CD8-positive, alpha-beta memory T cell (primary cell): ENCODE measurements at regions not wholly inside any gene's neighbourhood (a gene's known extent, or its start where the extent isn't known, plus 50 kb on each side); places are given as distances from the start of the nearest gene placed in this dataset.
"Not testable (repeated sequence)": the region's sequence is repeated elsewhere in the genome, so short reads cannot be mapped to it uniquely, and the experiment has no call there.

Experiments used
- CTCF ChIA-PET: fragments of 350-600 bp; sonication (Branson Sonifier 250); formaldehyde crosslinking; loops from one replicate; lab custom pipeline; 2021; ENCODE audit warnings: antibody characterized with exemption; lab: Charles Lee
- POLR2A ChIA-PET: fragments of 350-600 bp; sonication (Branson Sonifier 250); formaldehyde crosslinking; loops from one replicate; lab custom pipeline; 2021; ENCODE audit warnings: antibody characterized with exemption; lab: Charles Lee
- DNase-seq, 5 donors: peaks; one replicate each; pipeline versions ENCODE4 v3.0.0 to v3.0.0-alpha.2; 2020 to 2022; ENCODE audit warnings: mixed read lengths in 1 of 5
- H3K27ac ChIP-seq: one replicate; pipeline ENCODE4 v1.7.0; 2013; ENCODE audit warnings: low read depth, mild to moderate bottlenecking, low read length, moderate library complexity
- H3K27me3 ChIP-seq: 2 replicates; pipeline ENCODE4 v1.7.0; 2013; ENCODE audit warnings: low read length, mild to moderate bottlenecking; ENCODE audit not compliant: insufficient read depth, poor library complexity, severe bottlenecking
- H3K36me3 ChIP-seq: 2 replicates; pipeline ENCODE4 v1.7.0; 2013; ENCODE audit warnings: mild to moderate bottlenecking, low read length, moderate library complexity; ENCODE audit not compliant: insufficient read depth
- H3K4me1 ChIP-seq: 2 replicates; pipeline ENCODE4 v1.7.0; 2013; ENCODE audit warnings: mild to moderate bottlenecking, low read length, moderate library complexity; ENCODE audit not compliant: insufficient read depth
- H3K4me3 ChIP-seq: 2 replicates; pipeline ENCODE4 v1.7.0; 2013; ENCODE audit warnings: mild to moderate bottlenecking, low read length
- H3K9me3 ChIP-seq: 2 replicates; pipeline ENCODE4 v1.7.0; 2013; ENCODE audit warnings: mild to moderate bottlenecking, low read length
- H3K27ac Mint-ChIP-seq, 8 donors: one replicate each; pipeline ENCODE4 v1.8.0; 2020 to 2021; ENCODE audit warnings: mixed read lengths in 8 of 8, mild to moderate bottlenecking in 6 of 8, inconsistent platforms in 3 of 8, moderate library complexity in 3 of 8
- H3K27me3 Mint-ChIP-seq, 2 donors: one replicate each; pipeline ENCODE4 v1.8.0; 2020 to 2021; ENCODE audit warnings: mixed read lengths in 2 of 2, mild to moderate bottlenecking in 1 of 2, moderate library complexity in 1 of 2
- H3K36me3 Mint-ChIP-seq, 3 donors: one replicate each; pipeline ENCODE4 v1.8.0; 2020 to 2021; ENCODE audit warnings: mixed read lengths in 3 of 3, inconsistent platforms in 1 of 3, mild to moderate bottlenecking in 1 of 3
- H3K4me1 Mint-ChIP-seq, 3 donors: one replicate each; pipeline ENCODE4 v1.8.0; 2020 to 2021; ENCODE audit warnings: mixed read lengths in 3 of 3, inconsistent platforms in 1 of 3, mild to moderate bottlenecking in 1 of 3
- H3K4me3 Mint-ChIP-seq, 7 donors: one replicate each; pipeline ENCODE4 v1.8.0; 2020 to 2021; ENCODE audit warnings: mixed read lengths in 7 of 7, mild to moderate bottlenecking in 6 of 7, moderate library complexity in 4 of 7, inconsistent platforms in 2 of 7
- H3K9me3 Mint-ChIP-seq, 5 donors: one replicate each; pipeline ENCODE4 v1.8.0; 2020 to 2022; ENCODE audit warnings: mixed read lengths in 5 of 5, mild to moderate bottlenecking in 3 of 5, moderate library complexity in 2 of 5, inconsistent platforms in 1 of 5

DNA sequence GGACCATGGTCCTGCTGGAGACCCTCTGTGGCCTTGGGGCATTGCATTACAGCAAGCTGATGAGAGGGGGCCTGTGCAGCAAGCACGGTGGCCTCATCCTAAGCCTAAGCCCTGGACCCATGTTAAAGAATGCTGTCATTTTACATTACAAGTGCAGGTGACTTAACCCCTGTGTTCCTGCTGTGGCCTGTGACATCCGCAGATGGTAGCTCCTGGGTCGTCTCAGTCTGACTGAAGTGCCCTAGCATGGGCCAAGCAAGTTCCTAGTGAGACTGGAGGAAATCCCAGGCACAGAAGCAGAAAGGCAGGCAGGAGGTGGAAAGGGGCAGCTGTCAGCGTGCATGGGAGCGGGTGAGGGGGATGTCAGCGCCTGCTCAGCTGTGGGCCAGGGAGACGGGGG lies 252.4 kb downstream of the FNDC1 start:
- no peak for DNase-seq
- no peak overlapping the region for H3K4me3 Mint-ChIP-seq
- H3K9me3 Mint-ChIP-seq, result peaks cover 0 to 7% (median 2%) of the 10 kb centered on the region in 5 donors
- Histone ChIP-seq H3K36me3 (no peaks in the 10 kb centered on the region), H3K9me3 (no peaks in the 10 kb centered on the region), H3K27me3 (no peaks in the 10 kb centered on the region), H3K4me3 (no peak overlapping the region), H3K4me1 (no peaks in the 10 kb centered on the region), H3K27ac (no peak overlapping the region)
- H3K36me3 Mint-ChIP-seq, result no peaks in the 10 kb centered on the region
- ChIA-PET CTCF (no interaction called here), POLR2A (no interaction called here)
- no peaks in the 10 kb centered on the region for H3K4me1 Mint-ChIP-seq
- no peak overlapping the region for H3K27ac Mint-ChIP-seq
- H3K27me3 Mint-ChIP-seq, result peaks cover 11 to 37% of the 10 kb centered on the region in 2 donors

DNA sequence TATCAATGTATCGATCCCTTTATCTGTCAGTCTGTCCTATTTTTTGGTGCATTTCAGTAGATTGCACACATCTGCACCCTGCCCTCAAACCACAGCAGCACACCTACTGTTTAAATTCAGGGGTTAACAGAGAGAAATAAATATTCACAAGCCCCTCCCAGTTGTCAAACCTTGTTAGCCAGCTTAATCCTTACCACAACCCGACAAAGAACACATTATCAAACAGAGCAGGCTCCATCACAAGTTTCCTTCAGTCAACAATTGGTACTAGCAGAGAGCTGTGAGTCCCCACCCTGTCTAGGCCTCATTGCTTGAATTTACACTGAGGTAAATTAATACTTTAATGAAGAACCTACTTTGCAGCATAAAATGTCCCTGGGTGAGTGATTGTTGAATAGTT lies 249.8 kb downstream of the FNDC1 start:
- DNase-seq, result no peak
- Mint-ChIP-seq H3K4me1 (no peaks in the 10 kb centered on the region), H3K4me3 (no peak overlapping the region), H3K36me3 (peaks cover 0 to 3% (median 0%) of the 10 kb centered on the region in 3 donors), H3K27ac (no peak overlapping the region), H3K9me3 (peaks cover 11 to 20% (median 14%) of the 10 kb centered on the region in 5 donors), H3K27me3 (peaks cover 8 to 21% of the 10 kb centered on the region in 2 donors)
- Histone ChIP-seq H3K27me3 (no peaks in the 10 kb centered on the region), H3K4me1 (no peaks in the 10 kb centered on the region), H3K27ac (no peak overlapping the region), H3K9me3 (no peaks in the 10 kb centered on the region), H3K36me3 (no peaks in the 10 kb centered on the region), H3K4me3 (no peak overlapping the region)
- CTCF ChIA-PET, result no interaction called here
- POLR2A ChIA-PET, result no interaction called here

GRCh38 chr6:159416891-159417560 lies 247.8 kb downstream of the FNDC1 start:
- ChIA-PET POLR2A (no interaction called here), CTCF (no interaction called here)
- no peak for DNase-seq
- H3K27me3 ChIP-seq, result no peaks in the 10 kb centered on the region
- peaks cover 8 to 17% of the 10 kb centered on the region in 2 donors for H3K27me3 Mint-ChIP-seq
- H3K36me3 Mint-ChIP-seq, result peaks cover 0 to 3% (median 0%) of the 10 kb centered on the region in 3 donors
- H3K4me3 ChIP-seq, result no peak overlapping the region
- no peak overlapping the region for H3K4me3 Mint-ChIP-seq
- no peaks in the 10 kb centered on the region for H3K4me1 ChIP-seq
- no peaks in the 10 kb centered on the region for H3K4me1 Mint-ChIP-seq
- H3K36me3 ChIP-seq, result no peaks in the 10 kb centered on the region
- H3K9me3 ChIP-seq, result no peaks in the 10 kb centered on the region
- H3K27ac ChIP-seq, result no peak overlapping the region
- H3K27ac Mint-ChIP-seq, result no peak overlapping the region
- peaks cover 11 to 20% (median 19%) of the 10 kb centered on the region in 5 donors for H3K9me3 Mint-ChIP-seq

DNA sequence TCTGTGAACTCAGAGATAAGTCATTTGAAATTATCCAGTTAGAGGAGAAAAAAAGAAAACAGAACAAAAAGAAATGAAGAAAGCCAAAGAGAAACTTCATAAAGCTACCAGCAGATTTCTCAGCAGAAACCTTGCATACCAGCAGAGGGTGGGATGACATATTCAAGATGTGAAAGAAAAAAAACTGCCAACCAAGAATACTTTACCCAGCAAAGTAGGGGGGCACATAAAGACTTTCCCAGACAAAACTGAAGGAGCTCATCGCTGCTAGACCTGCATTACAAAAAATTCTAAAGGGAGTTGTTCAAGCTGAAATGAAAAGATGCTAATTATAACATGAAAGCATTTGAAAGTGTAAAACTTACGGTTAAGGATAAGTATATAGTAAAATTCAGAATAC lies 246.3 kb downstream of the FNDC1 start:
- Mint-ChIP-seq H3K9me3 (peaks cover 11 to 20% (median 19%) of the 10 kb centered on the region in 5 donors), H3K4me3 (no peak overlapping the region), H3K27me3 (peaks cover 6 to 13% of the 10 kb centered on the region in 2 donors), H3K36me3 (peaks cover 0 to 3% (median 0%) of the 10 kb centered on the region in 3 donors), H3K27ac (no peak overlapping the region), H3K4me1 (no peaks in the 10 kb centered on the region)
- Histone ChIP-seq H3K36me3 (no peaks in the 10 kb centered on the region), H3K4me3 (no peak overlapping the region), H3K4me1 (no peaks in the 10 kb centered on the region), H3K27ac (no peak overlapping the region), H3K27me3 (no peaks in the 10 kb centered on the region), H3K9me3 (no peaks in the 10 kb centered on the region)
- ChIA-PET CTCF (interaction anchor here (0.8 kb wide), 1 partner anchor 10 kb away, joined by 3 read pairs; no protein-coding TSS in a partner anchor), POLR2A (no interaction called here)
- DNase-seq, result no peak

- H3K9me3 Mint-ChIP-seq, result peaks cover 12 to 25% (median 20%) of the 10 kb centered on the region in 5 donors
These were observed 245.5 kb downstream of the FNDC1 start for GRCh38 chr6:159414711-159415110.

DNA sequence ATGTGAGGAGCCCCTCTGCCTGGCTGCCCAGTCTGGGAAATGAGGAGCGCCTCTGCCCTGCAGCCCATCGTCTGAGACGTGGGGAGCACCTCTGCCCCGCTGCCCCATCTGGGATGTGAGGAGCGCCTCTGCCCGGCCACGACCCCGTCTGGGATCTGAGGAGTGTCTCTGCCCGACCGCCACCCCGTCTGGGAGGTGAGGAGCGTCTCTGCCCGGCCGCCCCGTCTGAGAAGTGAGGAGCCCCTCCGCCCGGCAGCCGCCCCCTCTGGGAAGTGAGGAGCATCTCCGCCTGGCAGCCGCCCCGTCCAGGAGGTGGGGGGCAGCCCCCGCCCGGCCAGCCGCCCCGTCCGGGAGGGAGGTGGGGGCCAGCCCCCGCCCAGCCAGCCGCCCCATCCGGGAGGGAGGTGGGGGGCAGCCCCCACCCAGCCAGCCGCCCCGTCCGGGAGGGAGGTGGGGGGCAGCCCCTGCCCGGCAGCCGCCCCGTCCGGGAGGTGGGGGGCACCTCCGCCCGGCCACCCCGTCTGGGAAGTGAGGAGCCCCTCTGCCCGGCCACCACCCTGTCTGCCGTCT lies 238.1 kb downstream of the FNDC1 start:
- H3K9me3 Mint-ChIP-seq, POLR2A ChIA-PET, H3K27ac Mint-ChIP-seq, H3K4me1 Mint-ChIP-seq, H3K27me3 Mint-ChIP-seq, H3K9me3 ChIP-seq, DNase-seq, H3K36me3 Mint-ChIP-seq, H3K4me3 ChIP-seq, H3K4me3 Mint-ChIP-seq, H3K4me1 ChIP-seq, H3K36me3 ChIP-seq, H3K27me3 ChIP-seq, H3K27ac ChIP-seq, CTCF ChIA-PET: not testable (repeated sequence)

More at GRCh38 chr6:159414711-159415110, 245.5 kb downstream of the FNDC1 start:
- H3K4me3 ChIP-seq, result no peak overlapping the region
- DNase-seq, result no peak
- Mint-ChIP-seq H3K36me3 (peaks cover 0 to 3% (median 0%) of the 10 kb centered on the region in 3 donors), H3K4me1 (no peaks in the 10 kb centered on the region), H3K4me3 (no peak overlapping the region), H3K27me3 (peaks cover 4 to 13% of the 10 kb centered on the region in 2 donors), H3K27ac (no peak overlapping the region)
- ChIA-PET CTCF (no interaction called here), POLR2A (no interaction called here)
- H3K36me3 ChIP-seq, result no peaks in the 10 kb centered on the region
- no peaks in the 10 kb centered on the region for H3K4me1 ChIP-seq
- H3K27ac ChIP-seq, result no peak overlapping the region
- H3K27me3 ChIP-seq, result no peaks in the 10 kb centered on the region
- H3K9me3 ChIP-seq, result no peaks in the 10 kb centered on the region

- no peak overlapping the region for H3K4me3 Mint-ChIP-seq
- ChIA-PET POLR2A (no interaction called here), CTCF (no interaction called here)
These were observed 235.1 kb downstream of the FNDC1 start for GRCh38 chr6:159404296-159404695.

GRCh38 chr6:159400826-159401225 lies 231.6 kb downstream of the FNDC1 start:
- CTCF ChIA-PET, result no interaction called here
- Histone ChIP-seq H3K4me1 (no peaks in the 10 kb centered on the region), H3K4me3 (no peak overlapping the region), H3K27ac (no peak overlapping the region), H3K9me3 (no peaks in the 10 kb centered on the region), H3K27me3 (no peaks in the 10 kb centered on the region), H3K36me3 (no peaks in the 10 kb centered on the region)
- Mint-ChIP-seq H3K27me3 (peaks cover 6 to 12% of the 10 kb centered on the region in 2 donors), H3K4me1 (no peaks in the 10 kb centered on the region), H3K4me3 (no peak overlapping the region), H3K36me3 (no peaks in the 10 kb centered on the region), H3K27ac (no peak overlapping the region), H3K9me3 (peaks cover 0 to 2% (median 0%) of the 10 kb centered on the region in 5 donors)
- DNase-seq, result no peak
- POLR2A ChIA-PET, result no interaction called here

More at GRCh38 chr6:159404296-159404695, 235.1 kb downstream of the FNDC1 start:
- no peaks in the 10 kb centered on the region for H3K4me1 ChIP-seq
- no peak overlapping the region for H3K27ac ChIP-seq
- no peak overlapping the region for H3K4me3 ChIP-seq
- no peak overlapping the region for H3K27ac Mint-ChIP-seq
- no peaks in the 10 kb centered on the region for H3K36me3 Mint-ChIP-seq
- no peaks in the 10 kb centered on the region for H3K27me3 ChIP-seq
- H3K9me3 ChIP-seq, result no peaks in the 10 kb centered on the region
- DNase-seq, result no peak
- H3K27me3 Mint-ChIP-seq, result peaks cover 3 to 8% of the 10 kb centered on the region in 2 donors
- no peaks in the 10 kb centered on the region for H3K36me3 ChIP-seq
- no peaks in the 10 kb centered on the region for H3K4me1 Mint-ChIP-seq
- H3K9me3 Mint-ChIP-seq, result peaks cover 0 to 3% (median 2%) of the 10 kb centered on the region in 5 donors
